ENCODE measurements at regions not wholly inside any gene's neighbourhood (a gene's known extent, or its start where the extent isn't known, plus 50 kb on each side); places are given as distances from the start of the nearest gene placed in this dataset.

DNA sequence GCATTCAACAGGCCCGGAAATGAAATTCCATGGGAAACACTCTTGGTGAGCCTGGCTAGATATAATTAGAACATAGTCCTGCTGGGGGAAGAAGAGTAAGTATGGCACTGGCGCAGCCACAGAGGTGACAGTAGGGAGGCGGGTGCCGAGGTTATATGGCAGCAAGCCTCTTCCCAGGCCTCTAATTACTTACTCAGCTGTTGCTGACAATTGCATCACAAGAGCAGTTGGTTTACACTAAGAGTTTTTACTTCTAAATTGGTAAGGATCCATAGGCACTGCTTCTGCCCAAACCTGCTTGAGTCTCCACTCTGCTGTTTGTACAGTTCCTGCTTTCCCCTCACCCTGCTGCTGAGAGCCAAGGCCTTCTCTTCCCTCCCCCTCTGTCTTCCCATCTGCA lies 93.3 kb upstream of the DUSP5 start:
- TF ChIP-seq HNF4G (IDR thresholded peaks at IDR 0.05) (no peak), HNF4A (conservative IDR thresholded peaks at IDR 0.05) (no peak), FOXA1 (IDR thresholded peaks at IDR 0.05) (no peak), JUND (IDR thresholded peaks at IDR 0.05) (no peak)
- TF ChIP-seq, protein P1, sequence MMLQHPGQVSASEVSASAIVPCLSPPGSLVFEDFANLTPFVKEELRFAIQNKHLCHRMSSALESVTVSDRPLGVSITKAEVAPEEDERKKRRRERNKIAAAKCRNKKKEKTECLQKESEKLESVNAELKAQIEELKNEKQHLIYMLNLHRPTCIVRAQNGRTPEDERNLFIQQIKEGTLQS (IDR thresholded peaks at IDR 0.05) = no peak
- TF ChIP-seq, protein P2, sequence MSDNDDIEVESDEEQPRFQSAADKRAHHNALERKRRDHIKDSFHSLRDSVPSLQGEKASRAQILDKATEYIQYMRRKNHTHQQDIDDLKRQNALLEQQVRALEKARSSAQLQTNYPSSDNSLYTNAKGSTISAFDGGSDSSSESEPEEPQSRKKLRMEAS (IDR thresholded peaks at IDR 0.05) = no peak
- TF ChIP-seq, protein P3, sequence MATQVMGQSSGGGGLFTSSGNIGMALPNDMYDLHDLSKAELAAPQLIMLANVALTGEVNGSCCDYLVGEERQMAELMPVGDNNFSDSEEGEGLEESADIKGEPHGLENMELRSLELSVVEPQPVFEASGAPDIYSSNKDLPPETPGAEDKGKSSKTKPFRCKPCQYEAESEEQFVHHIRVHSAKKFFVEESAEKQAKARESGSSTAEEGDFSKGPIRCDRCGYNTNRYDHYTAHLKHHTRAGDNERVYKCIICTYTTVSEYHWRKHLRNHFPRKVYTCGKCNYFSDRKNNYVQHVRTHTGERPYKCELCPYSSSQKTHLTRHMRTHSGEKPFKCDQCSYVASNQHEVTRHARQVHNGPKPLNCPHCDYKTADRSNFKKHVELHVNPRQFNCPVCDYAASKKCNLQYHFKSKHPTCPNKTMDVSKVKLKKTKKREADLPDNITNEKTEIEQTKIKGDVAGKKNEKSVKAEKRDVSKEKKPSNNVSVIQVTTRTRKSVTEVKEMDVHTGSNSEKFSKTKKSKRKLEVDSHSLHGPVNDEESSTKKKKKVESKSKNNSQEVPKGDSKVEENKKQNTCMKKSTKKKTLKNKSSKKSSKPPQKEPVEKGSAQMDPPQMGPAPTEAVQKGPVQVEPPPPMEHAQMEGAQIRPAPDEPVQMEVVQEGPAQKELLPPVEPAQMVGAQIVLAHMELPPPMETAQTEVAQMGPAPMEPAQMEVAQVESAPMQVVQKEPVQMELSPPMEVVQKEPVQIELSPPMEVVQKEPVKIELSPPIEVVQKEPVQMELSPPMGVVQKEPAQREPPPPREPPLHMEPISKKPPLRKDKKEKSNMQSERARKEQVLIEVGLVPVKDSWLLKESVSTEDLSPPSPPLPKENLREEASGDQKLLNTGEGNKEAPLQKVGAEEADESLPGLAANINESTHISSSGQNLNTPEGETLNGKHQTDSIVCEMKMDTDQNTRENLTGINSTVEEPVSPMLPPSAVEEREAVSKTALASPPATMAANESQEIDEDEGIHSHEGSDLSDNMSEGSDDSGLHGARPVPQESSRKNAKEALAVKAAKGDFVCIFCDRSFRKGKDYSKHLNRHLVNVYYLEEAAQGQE (IDR thresholded peaks at IDR 0.05) = no peak
- TF ChIP-seq, protein P4, sequence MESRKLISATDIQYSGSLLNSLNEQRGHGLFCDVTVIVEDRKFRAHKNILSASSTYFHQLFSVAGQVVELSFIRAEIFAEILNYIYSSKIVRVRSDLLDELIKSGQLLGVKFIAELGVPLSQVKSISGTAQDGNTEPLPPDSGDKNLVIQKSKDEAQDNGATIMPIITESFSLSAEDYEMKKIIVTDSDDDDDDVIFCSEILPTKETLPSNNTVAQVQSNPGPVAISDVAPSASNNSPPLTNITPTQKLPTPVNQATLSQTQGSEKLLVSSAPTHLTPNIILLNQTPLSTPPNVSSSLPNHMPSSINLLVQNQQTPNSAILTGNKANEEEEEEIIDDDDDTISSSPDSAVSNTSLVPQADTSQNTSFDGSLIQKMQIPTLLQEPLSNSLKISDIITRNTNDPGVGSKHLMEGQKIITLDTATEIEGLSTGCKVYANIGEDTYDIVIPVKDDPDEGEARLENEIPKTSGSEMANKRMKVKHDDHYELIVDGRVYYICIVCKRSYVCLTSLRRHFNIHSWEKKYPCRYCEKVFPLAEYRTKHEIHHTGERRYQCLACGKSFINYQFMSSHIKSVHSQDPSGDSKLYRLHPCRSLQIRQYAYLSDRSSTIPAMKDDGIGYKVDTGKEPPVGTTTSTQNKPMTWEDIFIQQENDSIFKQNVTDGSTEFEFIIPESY (IDR thresholded peaks at IDR 0.05) = no peak
- H3K4me1 ChIP-seq (ENCODE audit: control insufficient read depth in 4 of 4, insufficient read depth in 4 of 4, low read length in 3 of 4) = peaks cover 0 to 2% (median 0%) of the 10 kb centered on the region in 4 donors

DNA sequence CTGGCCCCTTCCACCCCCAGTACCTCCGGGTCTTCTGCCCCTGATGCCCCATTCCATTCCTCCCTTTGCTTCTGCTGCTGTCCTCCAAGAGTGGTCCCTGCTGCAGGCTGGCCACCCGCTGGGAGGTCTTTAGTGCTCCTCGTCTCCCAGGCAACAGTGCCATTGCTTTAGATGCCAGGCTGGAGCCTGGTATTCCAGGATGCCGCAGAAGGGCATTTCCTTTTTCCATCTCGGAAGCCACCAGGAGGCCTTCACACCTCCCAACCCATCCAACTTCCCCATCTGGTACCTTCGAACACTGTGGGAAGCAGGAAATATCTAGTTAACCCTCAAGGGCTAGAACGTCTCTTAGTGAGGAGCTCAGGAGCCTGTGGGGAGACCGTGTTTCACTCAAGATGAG lies 92.9 kb upstream of the DUSP5 start:
- Histone ChIP-seq H3K4me1 (ENCODE audit: control insufficient read depth in 4 of 4, insufficient read depth in 4 of 4, low read length in 3 of 4) (peaks cover 0 to 2% (median 0%) of the 10 kb centered on the region in 4 donors), H3K36me3 (ENCODE audit: control insufficient read depth in 4 of 4, insufficient read depth in 3 of 4, low read depth in 1 of 4, low read length in 3 of 4) (no peaks in the 10 kb centered on the region), H3K9ac (ENCODE audit: low read depth in 1 of 2, low read length in 2 of 2) (no peak overlapping the region), H3K4me3 (ENCODE audit: low read depth in 1 of 3, low read length in 3 of 3) (no peak overlapping the region), H3K27ac (ENCODE audit: low read depth in 1 of 2, low read length in 2 of 2) (no peak overlapping the region), H3K27me3 (ENCODE audit: control insufficient read depth in 4 of 4, insufficient read depth in 4 of 4, low read length in 3 of 4) (no peaks in the 10 kb centered on the region), H3K9me3 (ENCODE audit: control insufficient read depth in 4 of 4, low read length in 3 of 4) (no peaks in the 10 kb centered on the region)
- TF ChIP-seq HNF4A (conservative IDR thresholded peaks at IDR 0.05) (no peak), YY1 (IDR thresholded peaks at IDR 0.05) (no peak), FOXA1 (IDR thresholded peaks at IDR 0.05) (no peak), JUND (IDR thresholded peaks at IDR 0.05) (no peak), RAD21 (IDR thresholded peaks at IDR 0.05) (no peak), RXRA (IDR thresholded peaks at IDR 0.05) (no peak), HNF4G (IDR thresholded peaks at IDR 0.05) (no peak), GABPA (IDR thresholded peaks at IDR 0.05 in 1 of 2, conservative IDR thresholded peaks at IDR 0.05 in 1 of 2) (no peak)
- TF ChIP-seq, protein P4 (IDR thresholded peaks at IDR 0.05) = no peak
- TF ChIP-seq, protein P2 (IDR thresholded peaks at IDR 0.05) = no peak
- TF ChIP-seq, protein P3 (IDR thresholded peaks at IDR 0.05) = no peak
- DNase-seq (ENCODE audit: low spot score) = no peak
- 91% methylated on average over 8 of the region's 8 CpGs for WGBS

More for the DNA sequence above, 93.3 kb upstream of the DUSP5 start:
- no peaks in the 10 kb centered on the region for H3K36me3 ChIP-seq (ENCODE audit: control insufficient read depth in 4 of 4, insufficient read depth in 3 of 4, low read depth in 1 of 4, low read length in 3 of 4)
- no peak overlapping the region for H3K4me3 ChIP-seq (ENCODE audit: low read depth in 1 of 3, low read length in 3 of 3)
- H3K9ac ChIP-seq (ENCODE audit: low read depth in 1 of 2, low read length in 2 of 2) = no peak overlapping the region
- DNase-seq (ENCODE audit: low spot score) = no peak
- H3K27me3 ChIP-seq (ENCODE audit: control insufficient read depth in 4 of 4, insufficient read depth in 4 of 4, low read length in 3 of 4) = no peaks in the 10 kb centered on the region
- WGBS = 93% methylated on average over 4 of the region's 4 CpGs
- H3K9me3 ChIP-seq (ENCODE audit: control insufficient read depth in 4 of 4, low read length in 3 of 4) = no peaks in the 10 kb centered on the region
- H3K27ac ChIP-seq (ENCODE audit: low read depth in 1 of 2, low read length in 2 of 2) = no peak overlapping the region

Data from liver (tissue), 7 donors.